HG03439 (cell line): ENCODE measurements at regions not wholly inside any gene's neighbourhood (a gene's known extent, or its start where the extent isn't known, plus 50 kb on each side); places are given as distances from the start of the nearest gene placed in this dataset.

ENCODE experiments used
- ATAC-seq: cut with Tn5 transposase; IDR thresholded peaks from one replicate; pipeline ENCODE4 v1.9.1; 2021; ENCODE audit warnings: mild to moderate bottlenecking, moderate library complexity; ENCODE audit not compliant: unreplicated experiment

- no peak for ATAC-seq
Observed at GRCh38 chr7:35581605-35582210, 113.2 kb downstream of the HERPUD2 start.

DNA sequence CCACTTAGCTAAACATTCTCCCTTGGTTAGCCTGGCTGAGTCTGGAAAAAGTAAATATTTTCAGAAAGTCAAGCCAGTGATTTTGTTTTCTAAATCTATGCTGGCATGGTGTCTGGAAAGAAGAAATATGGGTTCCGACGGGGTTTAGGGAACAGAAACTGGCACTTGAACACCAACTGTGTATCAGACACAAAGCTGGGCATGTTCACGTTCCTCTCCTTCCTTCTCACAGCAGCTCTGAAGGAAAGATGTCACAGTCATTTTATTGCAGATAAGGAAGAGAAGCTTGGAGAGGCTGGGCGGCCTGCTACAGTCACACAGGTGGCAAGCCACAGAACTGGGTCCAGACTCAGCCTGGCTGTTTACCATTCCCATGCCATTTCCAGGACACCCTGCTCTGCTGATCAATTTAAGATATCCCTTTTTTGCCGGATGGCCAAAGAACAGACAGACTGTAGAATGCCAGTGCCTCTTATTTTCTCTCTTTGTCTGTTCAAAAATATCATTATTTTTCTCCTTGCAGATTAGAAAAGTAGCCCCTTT lies 118.8 kb downstream of the HERPUD2 start:
- ATAC-seq = no peak

GRCh38 chr7:35571611-35572240 lies 123.2 kb downstream of the HERPUD2 start:
- no peak for ATAC-seq

DNA sequence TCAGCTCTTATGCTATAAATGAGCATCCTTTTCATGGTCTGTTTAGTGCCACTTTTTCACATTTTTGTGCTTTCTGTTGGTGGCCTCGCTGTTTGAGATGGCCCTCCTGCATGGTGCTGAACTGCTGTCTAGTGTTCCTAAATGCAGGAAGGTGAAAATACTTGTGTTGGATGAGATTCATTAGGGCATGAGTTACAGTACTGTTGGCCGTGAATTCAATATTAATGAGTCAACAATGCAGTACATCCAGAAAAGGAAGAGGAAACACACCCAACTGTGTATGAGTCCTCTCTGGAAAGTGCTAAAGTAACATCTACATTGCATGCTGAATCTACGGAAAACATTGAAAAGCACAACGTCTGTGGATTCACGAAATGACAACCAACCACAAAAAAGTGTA lies 124.0 kb downstream of the HERPUD2 start:
- no peak for ATAC-seq

DNA sequence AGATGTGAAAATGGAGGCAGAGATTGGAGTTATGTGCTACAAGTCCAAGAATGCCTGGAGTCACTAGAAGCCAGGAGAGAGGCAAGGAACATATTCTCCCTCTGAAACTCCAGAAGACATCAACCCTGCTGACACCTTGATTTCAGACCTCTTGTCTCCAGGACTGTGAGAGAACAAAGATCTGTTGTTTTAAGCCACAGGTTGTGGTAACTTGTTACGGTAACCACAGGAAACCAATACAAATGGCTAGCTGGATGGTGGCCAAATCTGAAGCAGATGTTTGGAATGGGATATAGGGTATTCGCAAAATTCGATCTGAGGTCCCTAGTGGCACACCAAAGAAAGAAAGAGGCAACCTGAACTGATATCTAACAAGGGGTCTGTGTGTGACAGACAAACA lies 129.0 kb downstream of the HERPUD2 start:
- ATAC-seq = no peak

- no peak for ATAC-seq
Observed at GRCh38 chr7:35558841-35559240, 136.1 kb downstream of the HERPUD2 start.

- no peak for ATAC-seq
Observed at GRCh38 chr7:35556515-35557471, 138.1 kb downstream of the HERPUD2 start.

DNA sequence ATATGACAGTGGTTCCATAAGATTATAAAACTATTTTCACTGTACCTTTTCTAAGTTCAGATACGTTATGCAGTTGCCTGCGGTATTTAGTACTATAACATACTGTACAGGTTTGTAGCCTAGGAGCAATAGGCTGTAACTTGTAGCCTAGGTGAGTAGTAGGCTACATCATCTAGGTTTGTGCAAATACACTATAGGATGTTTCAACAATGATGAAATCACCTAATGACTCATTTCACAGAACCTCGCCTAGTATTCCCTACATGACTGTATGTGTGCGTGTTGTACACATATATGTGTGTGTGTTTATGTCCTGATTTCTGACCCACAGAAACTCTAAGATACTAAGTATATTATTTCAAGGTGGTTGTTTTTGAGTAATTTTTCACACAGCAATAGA lies 139.0 kb downstream of the HERPUD2 start:
- ATAC-seq = no peak

DNA sequence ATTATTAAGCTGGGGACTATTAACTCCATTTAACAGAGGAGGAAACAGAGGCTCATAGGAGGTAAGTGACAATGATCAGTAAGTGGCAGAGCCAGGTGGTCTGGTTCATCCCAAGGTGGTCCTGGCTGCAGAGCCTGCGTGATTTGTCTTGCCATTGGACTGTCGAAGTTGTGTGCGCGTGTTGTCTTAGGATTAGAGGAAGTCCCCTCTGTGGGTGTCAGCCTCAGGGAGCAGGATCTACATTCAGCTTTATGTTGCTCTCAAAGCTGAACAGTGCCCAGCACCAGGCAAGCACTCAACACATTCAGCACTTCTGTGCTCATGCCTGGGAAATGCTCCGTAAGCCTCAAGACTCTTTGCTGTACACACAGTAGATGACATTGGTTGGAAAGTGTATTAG lies 139.5 kb downstream of the HERPUD2 start:
- ATAC-seq = no peak

- ATAC-seq = no peak
Observed at GRCh38 chr7:35553519-35553918, 141.4 kb downstream of the HERPUD2 start.

DNA sequence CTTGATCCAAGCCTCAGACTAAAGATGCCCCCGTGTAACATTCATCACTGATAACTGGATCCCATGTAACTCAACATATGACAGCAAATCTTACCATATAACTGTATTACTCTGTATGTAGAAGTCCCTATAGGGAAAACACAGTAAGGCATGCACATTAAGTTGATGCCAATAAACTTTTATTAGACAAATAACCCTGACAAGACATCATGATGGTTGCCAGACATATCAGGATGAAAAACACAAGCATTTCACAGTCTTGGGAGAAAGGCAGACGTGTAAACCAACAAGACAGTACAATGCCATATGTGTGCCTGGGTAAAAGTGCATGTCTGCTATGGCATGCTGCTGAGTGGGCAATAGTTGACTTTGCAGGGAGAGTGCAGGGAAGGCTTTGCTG lies 142.2 kb downstream of the HERPUD2 start:
- no peak for ATAC-seq

DNA sequence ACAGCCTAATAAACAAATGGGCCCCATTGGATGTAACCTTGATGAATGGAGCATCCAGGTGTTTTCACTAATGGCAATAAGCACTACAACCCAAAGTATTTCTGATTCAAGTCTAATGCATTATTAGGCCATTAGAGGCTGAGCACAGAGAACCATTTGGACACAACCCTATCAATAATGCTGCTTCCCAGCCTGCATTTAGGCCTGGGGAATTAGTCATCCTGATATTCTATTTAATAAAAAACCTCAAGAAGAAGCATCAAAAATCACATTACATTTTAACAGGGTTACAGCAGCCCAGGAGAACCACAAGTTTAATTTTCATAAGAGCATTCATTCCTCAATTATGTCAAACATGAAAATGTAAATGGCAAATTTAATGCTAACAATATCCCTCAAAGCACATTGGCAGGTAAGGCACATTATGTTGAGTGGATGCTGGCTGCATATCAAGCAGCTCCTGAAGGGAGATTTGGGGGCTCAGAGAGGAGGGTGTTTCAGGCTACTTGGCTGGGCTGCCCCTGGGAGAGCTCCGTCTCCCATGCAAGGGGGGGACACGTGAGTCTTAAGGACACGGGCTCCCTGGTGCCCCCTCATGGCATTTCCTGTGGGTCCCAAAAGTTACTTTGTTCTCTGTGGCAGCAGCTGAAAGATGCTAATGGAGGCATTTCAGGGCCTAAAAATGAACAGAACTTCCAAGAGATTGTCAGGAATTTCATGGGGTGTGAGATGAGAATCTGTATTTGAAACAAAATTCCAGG lies 143.4 kb downstream of the HERPUD2 start:
- ATAC-seq = no peak

GRCh38 chr7:35550831-35551230 lies 144.1 kb downstream of the HERPUD2 start:
- no peak for ATAC-seq

- no peak for ATAC-seq
Observed at GRCh38 chr7:35549781-35550180, 145.2 kb downstream of the HERPUD2 start.

GRCh38 chr7:35548291-35548690 lies 146.6 kb downstream of the HERPUD2 start:
- ATAC-seq = no peak

- no peak for ATAC-seq
Observed at GRCh38 chr7:35546691-35547429, 148.1 kb downstream of the HERPUD2 start.

- no peak for ATAC-seq
Observed at GRCh38 chr7:35545831-35546230, 149.1 kb downstream of the HERPUD2 start.

DNA sequence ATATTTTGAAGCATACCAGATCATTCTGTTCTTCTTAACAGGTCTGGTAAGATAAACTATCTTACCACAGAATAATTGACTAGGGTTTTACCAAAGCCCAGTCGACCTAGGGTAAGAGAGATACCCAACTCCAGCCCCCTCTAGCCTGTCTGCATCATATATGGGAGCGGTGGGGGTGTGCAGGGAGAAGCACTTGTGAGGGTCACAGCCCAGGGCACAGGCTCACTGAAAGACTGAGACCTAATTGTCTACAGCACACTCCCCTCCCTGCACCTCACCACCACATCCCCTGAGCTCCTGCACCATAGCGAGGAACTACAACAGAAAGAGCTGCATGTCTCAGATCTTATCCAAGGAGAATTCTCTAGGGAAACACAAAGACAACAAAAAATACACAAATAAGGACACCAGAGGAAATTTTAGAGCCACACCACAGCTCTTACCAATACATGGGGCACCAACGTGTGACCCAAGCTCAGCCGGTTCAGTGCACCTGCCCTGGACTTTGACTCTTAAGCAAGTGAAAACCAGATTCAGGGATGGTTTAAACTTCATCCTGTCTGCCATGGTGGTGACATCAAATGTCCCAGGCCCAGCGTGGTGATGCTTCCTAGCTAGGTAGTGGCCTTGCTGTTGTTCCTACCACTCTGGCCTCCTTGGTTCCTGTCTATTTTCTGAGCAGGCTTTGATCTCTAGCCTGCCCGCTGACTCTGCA lies 150.8 kb downstream of the HERPUD2 start:
- no peak for ATAC-seq
